Pancreas (tissue), 10 donors: ENCODE measurements at regions not wholly inside any gene's neighbourhood (a gene's known extent, or its start where the extent isn't known, plus 50 kb on each side); places are given as distances from the start of the nearest gene placed in this dataset.

Source experiments
- ATAC-seq, 4 donors: fragments of 200-7000 bp; cut with Tn5 transposase; one replicate each; pipeline versions ENCODE4 v1.8.0 to v1.9.1; 2020; ENCODE audit warnings: mild to moderate bottlenecking in 4 of 4, moderate library complexity in 4 of 4
- DNase-seq, 6 donors: peaks; one replicate each; pipeline ENCODE4 v3.0.0-alpha.2; 2020
- FAIRE-seq: peaks from 2 replicates; lab custom pipeline; 2012; peaks lifted over from hg19 to GRCh38; lab: Jason Lieb, UNC
- H3K27ac ChIP-seq, 4 donors: fragments of 200-600 bp; sonication (generic); 1 replicate in 3 of 4; 2 replicates in 1 of 4; pipeline versions ENCODE4 v1.5.0 to v1.8.0; 2020
- H3K27me3 ChIP-seq, 4 donors: fragments of 200-600 bp; one replicate each; pipeline ENCODE4 v1.8.0; 2021
- H3K36me3 ChIP-seq, 3 donors: fragments of 200-600 bp; sonication (generic) in 1 of 3; one replicate each; pipeline versions ENCODE4 v1.5.0 to v1.8.0; 2020 to 2021
- H3K4me1 ChIP-seq, 3 donors: fragments of 200-600 bp; one replicate each; pipeline ENCODE4 v1.8.0; 2021
- H3K4me3 ChIP-seq, 4 donors: fragments of 200-600 bp; sonication (generic) in 2 of 4; one replicate each; pipeline versions ENCODE4 v1.5.0 to v1.8.0; 2020 to 2021
- H3K9me3 ChIP-seq, 4 donors: fragments of 200-600 bp; one replicate each; pipeline ENCODE4 v1.8.0; 2021
- CTCF ChIP-seq, 4 donors: fragments of 200-600 bp; sonication (generic) in 3 of 4; IDR thresholded peaks; one replicate each; pipeline versions ENCODE4 v1.5.0 to v1.8.0; 2021; ENCODE audit warnings: antibody characterized with exemption in 4 of 4
- WGBS, 2 donors: extraction: QIAGEN DNeasy Blood & Tissue Kit; methylation state at CpG; one replicate each; pipeline ENCODE4 v1.1.7; 2013; 5-methylcytosine and 5-hydroxymethylcytosine counted together
- intact Hi-C, 3 donors: fragments of 100-400 bp; cut with DNase I; formaldehyde crosslinking; loops; one replicate each; pipeline versions ENCODE4 v1.11.1 to v1.14.2; 2022
- donor health status: healthy with polysubstance abuse.
- donor health status: DM: no; HTN: no; CAD: no; lungs with moderate emphysema.
- donor health status: DM: no; HTN: no; CAD: no.
- donor health status: control.
- donor health status: control.
- donor health status: Bipolar disorder and iron deficiency.
- donor health status: DM: yes; HTN: yes; CAD: no.
- donor health status: DM: no; HTN: no; CAD: no.
- donor health status: DM: no; HTN: no; CAD: no.
- donor health status: DM: yes; HTN: yes; CAD: no.

- TF ChIP-seq CTCF (IDR thresholded peaks at IDR 0.05): no peak
- intact Hi-C loops: no loop called here
- Histone ChIP-seq H3K4me1 (no peaks in the 10 kb centered on the region), H3K27ac (no peak overlapping the region), H3K27me3 (no peaks in the 10 kb centered on the region), H3K4me3 (no peak overlapping the region), H3K9me3 (no peaks in the 10 kb centered on the region), H3K36me3 (no peaks in the 10 kb centered on the region)
- no peak for DNase-seq
- 31 to 33% methylated on average over 1 of the region's 1 CpG for WGBS, 2 donors
- no peak for ATAC-seq
- FAIRE-seq: no peak
Measured at GRCh38 chr5:84885485-84886258, 501.0 kb upstream of the EDIL3 start.

GRCh38 chr5:84881737-84882136 lies 497.1 kb upstream of the EDIL3 start:
- intact Hi-C loops: no loop called here
- Histone ChIP-seq H3K4me3 (no peak overlapping the region), H3K36me3 (no peaks in the 10 kb centered on the region), H3K4me1 (no peaks in the 10 kb centered on the region), H3K9me3 (no peaks in the 10 kb centered on the region), H3K27me3 (no peaks in the 10 kb centered on the region), H3K27ac (no peak overlapping the region)
- ATAC-seq (no peak), DNase-seq (no peak), FAIRE-seq (no peak)
- 50 to 58% methylated on average over 4 of the region's 4 CpGs for WGBS, 2 donors
- TF ChIP-seq CTCF (IDR thresholded peaks at IDR 0.05): no peak

- Histone ChIP-seq H3K27me3 (no peaks in the 10 kb centered on the region), H3K4me3 (no peak overlapping the region), H3K27ac (no peak overlapping the region), H3K36me3 (no peaks in the 10 kb centered on the region), H3K9me3 (no peaks in the 10 kb centered on the region), H3K4me1 (no peaks in the 10 kb centered on the region)
- intact Hi-C loops: no loop called here
- no peak for TF ChIP-seq CTCF (IDR thresholded peaks at IDR 0.05)
- ATAC-seq (no peak), FAIRE-seq (no peak), DNase-seq (no peak)
Measured at GRCh38 chr5:84874196-84874595, 489.5 kb upstream of the EDIL3 start.

GRCh38 chr5:84872768-84873167 lies 488.1 kb upstream of the EDIL3 start:
- no peaks in the 10 kb centered on the region for H3K4me1 ChIP-seq
- H3K36me3 ChIP-seq: no peaks in the 10 kb centered on the region
- DNase-seq: no peak
- 43 to 76% methylated on average over 3 of the region's 3 CpGs for WGBS, 2 donors
- intact Hi-C loops: no loop called here
- no peaks in the 10 kb centered on the region for H3K9me3 ChIP-seq
- H3K27ac ChIP-seq: no peak overlapping the region
- no peak for TF ChIP-seq CTCF (IDR thresholded peaks at IDR 0.05)
- FAIRE-seq: no peak
- no peaks in the 10 kb centered on the region for H3K27me3 ChIP-seq
- ATAC-seq: no peak
- H3K4me3 ChIP-seq: no peak overlapping the region

GRCh38 chr5:84870369-84870768 lies 485.7 kb upstream of the EDIL3 start:
- ATAC-seq (no peak), DNase-seq (no peak), FAIRE-seq (no peak)
- no peaks in the 10 kb centered on the region for H3K9me3 ChIP-seq
- 0 to 45% methylated on average over 1 of the region's 1 CpG for WGBS, 2 donors
- TF ChIP-seq CTCF (IDR thresholded peaks at IDR 0.05): no peak
- H3K4me3 ChIP-seq: no peak overlapping the region
- H3K27ac ChIP-seq: no peak overlapping the region
- no peaks in the 10 kb centered on the region for H3K27me3 ChIP-seq
- no peaks in the 10 kb centered on the region for H3K4me1 ChIP-seq
- no peaks in the 10 kb centered on the region for H3K36me3 ChIP-seq
- intact Hi-C loops: no loop called here
